ENCODE measurements at regions not wholly inside any gene's neighbourhood (a gene's known extent, or its start where the extent isn't known, plus 50 kb on each side); places are given as distances from the start of the nearest gene placed in this dataset.

DNA sequence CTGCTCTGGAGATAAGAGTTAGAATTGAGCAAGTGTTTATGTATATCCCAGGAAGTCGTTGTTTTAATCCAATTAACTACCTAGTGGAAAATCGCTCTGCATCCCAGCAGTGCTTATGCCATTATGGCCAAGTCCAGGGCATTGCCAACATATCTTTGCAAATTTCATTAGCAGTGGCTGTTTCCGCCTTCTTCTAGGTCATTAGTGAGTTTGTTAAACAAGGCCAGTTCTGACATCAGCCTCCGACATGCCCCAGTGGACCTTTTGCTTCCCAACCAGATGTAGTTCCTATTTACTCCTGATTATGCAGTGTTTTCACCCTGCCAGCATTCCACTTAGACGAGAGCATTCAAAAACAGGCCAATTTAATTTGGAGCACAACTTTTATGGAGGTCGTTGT lies 106.8 kb upstream of the FAM78B start:
- Histone ChIP-seq H3K4me1 (ENCODE audit: control insufficient read depth in 2 of 3, insufficient read depth in 2 of 3, low read depth in 1 of 3, low read length in 3 of 3) (no peaks in the 10 kb centered on the region), H3K9ac (ENCODE audit: low read length in 3 of 3) (no peak overlapping the region), H3K27ac (ENCODE audit: low read depth in 2 of 2, low read length in 2 of 2) (no peak overlapping the region), H3K27me3 (ENCODE audit: control insufficient read depth, insufficient read depth, low read length) (no peaks in the 10 kb centered on the region), H3K4me3 (ENCODE audit: low read length in 3 of 3) (no peak overlapping the region), H3K9me3 (ENCODE audit: control insufficient read depth in 2 of 3, insufficient read depth in 1 of 3, low read length in 3 of 3) (no peaks in the 10 kb centered on the region), H3K36me3 (ENCODE audit: control insufficient read depth in 2 of 3, insufficient read depth in 3 of 3, low read length in 3 of 3) (no peaks in the 10 kb centered on the region)
- intact Hi-C loops (cut with DNase I): no loop called here
- TF ChIP-seq, protein P1, sequence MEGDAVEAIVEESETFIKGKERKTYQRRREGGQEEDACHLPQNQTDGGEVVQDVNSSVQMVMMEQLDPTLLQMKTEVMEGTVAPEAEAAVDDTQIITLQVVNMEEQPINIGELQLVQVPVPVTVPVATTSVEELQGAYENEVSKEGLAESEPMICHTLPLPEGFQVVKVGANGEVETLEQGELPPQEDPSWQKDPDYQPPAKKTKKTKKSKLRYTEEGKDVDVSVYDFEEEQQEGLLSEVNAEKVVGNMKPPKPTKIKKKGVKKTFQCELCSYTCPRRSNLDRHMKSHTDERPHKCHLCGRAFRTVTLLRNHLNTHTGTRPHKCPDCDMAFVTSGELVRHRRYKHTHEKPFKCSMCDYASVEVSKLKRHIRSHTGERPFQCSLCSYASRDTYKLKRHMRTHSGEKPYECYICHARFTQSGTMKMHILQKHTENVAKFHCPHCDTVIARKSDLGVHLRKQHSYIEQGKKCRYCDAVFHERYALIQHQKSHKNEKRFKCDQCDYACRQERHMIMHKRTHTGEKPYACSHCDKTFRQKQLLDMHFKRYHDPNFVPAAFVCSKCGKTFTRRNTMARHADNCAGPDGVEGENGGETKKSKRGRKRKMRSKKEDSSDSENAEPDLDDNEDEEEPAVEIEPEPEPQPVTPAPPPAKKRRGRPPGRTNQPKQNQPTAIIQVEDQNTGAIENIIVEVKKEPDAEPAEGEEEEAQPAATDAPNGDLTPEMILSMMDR (IDR thresholded peaks at IDR 0.05; ENCODE audit: borderline replicate concordance, extremely low read depth, insufficient read depth): no peak
- FAIRE-seq (no peak), DNase-seq (peak in 1 of 5 donors; percentile 1)

- no peak for FAIRE-seq
These were observed 115.8 kb upstream of the FAM78B start for GRCh38 chr1:166282391-166283137.

DNA sequence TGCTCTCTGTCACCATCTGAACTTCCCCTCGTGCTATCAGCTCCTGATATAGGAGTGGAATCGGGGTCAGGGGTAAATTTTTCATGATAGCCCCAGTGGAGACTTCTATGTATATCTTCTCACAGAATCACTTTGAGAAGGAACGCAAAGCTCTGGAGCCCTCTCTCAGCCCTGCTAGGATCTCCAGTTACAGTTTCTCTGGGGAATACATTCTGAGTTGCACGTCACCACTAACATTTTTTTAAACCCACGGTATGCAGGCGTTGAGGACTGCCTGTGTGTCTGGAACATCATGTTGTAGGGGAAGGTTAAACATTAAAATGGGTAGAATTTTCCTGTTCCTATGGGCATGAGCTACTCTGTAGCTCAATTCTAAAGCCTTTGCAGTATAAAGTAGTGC lies 116.4 kb upstream of the FAM78B start:
- Histone ChIP-seq H3K27me3 (ENCODE audit: control insufficient read depth, insufficient read depth, low read length) (no peaks in the 10 kb centered on the region), H3K4me3 (ENCODE audit: low read length in 3 of 3) (no peak overlapping the region), H3K27ac (ENCODE audit: low read depth in 2 of 2, low read length in 2 of 2) (no peak overlapping the region), H3K9ac (ENCODE audit: low read length in 3 of 3) (no peak overlapping the region), H3K36me3 (ENCODE audit: control insufficient read depth in 2 of 3, insufficient read depth in 3 of 3, low read length in 3 of 3) (no peaks in the 10 kb centered on the region), H3K4me1 (ENCODE audit: control insufficient read depth in 2 of 3, insufficient read depth in 2 of 3, low read depth in 1 of 3, low read length in 3 of 3) (no peaks in the 10 kb centered on the region), H3K9me3 (ENCODE audit: control insufficient read depth in 2 of 3, insufficient read depth in 1 of 3, low read length in 3 of 3) (no peaks in the 10 kb centered on the region)
- DNase-seq (peak in 2 of 5 donors; percentile 20 to 28), FAIRE-seq (no peak)
- TF ChIP-seq, protein P1 (IDR thresholded peaks at IDR 0.05; ENCODE audit: borderline replicate concordance, extremely low read depth, insufficient read depth): no peak
- intact Hi-C loops (cut with DNase I): no loop called here

More at GRCh38 chr1:166282391-166283137, 115.8 kb upstream of the FAM78B start:
- Histone ChIP-seq H3K36me3 (ENCODE audit: control insufficient read depth in 2 of 3, insufficient read depth in 3 of 3, low read length in 3 of 3) (no peaks in the 10 kb centered on the region), H3K4me3 (ENCODE audit: low read length in 3 of 3) (no peak overlapping the region), H3K4me1 (ENCODE audit: control insufficient read depth in 2 of 3, insufficient read depth in 2 of 3, low read depth in 1 of 3, low read length in 3 of 3) (no peaks in the 10 kb centered on the region), H3K9ac (ENCODE audit: low read length in 3 of 3) (no peak overlapping the region), H3K9me3 (ENCODE audit: control insufficient read depth in 2 of 3, insufficient read depth in 1 of 3, low read length in 3 of 3) (no peaks in the 10 kb centered on the region), H3K27ac (ENCODE audit: low read depth in 2 of 2, low read length in 2 of 2) (no peak overlapping the region), H3K27me3 (ENCODE audit: control insufficient read depth, insufficient read depth, low read length) (no peaks in the 10 kb centered on the region)
- no peak for DNase-seq
- intact Hi-C loops (cut with DNase I): no loop called here
- TF ChIP-seq, protein P1 (IDR thresholded peaks at IDR 0.05; ENCODE audit: borderline replicate concordance, extremely low read depth, insufficient read depth): no peak
